ENCODE measurements at regions not wholly inside any gene's neighbourhood (a gene's known extent, or its start where the extent isn't known, plus 50 kb on each side); places are given as distances from the start of the nearest gene placed in this dataset.

DNA sequence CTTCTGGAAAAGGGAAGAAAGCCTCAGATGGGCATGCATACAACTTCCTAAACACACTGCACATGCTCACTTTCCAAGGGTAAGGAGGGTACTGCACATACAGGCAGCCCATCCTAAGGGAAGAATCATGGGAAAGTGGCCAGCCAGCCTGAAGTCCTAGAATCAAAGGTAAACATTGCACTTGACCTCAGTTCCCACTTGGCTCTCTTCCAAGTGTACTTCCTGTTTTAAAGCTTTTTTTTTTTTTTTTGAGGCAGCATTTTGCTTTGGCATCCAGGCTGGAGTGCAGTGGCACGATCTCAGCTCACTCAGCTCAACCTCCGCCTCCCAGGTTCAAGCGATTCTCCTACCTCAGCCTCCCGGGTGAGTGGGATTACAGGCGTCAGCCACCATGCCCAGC lies 225.3 kb upstream of the EPHA7 start:
- TF ChIP-seq POLR2A (IDR thresholded peaks at IDR 0.05): no peak
- TF ChIP-seq, protein P1, sequence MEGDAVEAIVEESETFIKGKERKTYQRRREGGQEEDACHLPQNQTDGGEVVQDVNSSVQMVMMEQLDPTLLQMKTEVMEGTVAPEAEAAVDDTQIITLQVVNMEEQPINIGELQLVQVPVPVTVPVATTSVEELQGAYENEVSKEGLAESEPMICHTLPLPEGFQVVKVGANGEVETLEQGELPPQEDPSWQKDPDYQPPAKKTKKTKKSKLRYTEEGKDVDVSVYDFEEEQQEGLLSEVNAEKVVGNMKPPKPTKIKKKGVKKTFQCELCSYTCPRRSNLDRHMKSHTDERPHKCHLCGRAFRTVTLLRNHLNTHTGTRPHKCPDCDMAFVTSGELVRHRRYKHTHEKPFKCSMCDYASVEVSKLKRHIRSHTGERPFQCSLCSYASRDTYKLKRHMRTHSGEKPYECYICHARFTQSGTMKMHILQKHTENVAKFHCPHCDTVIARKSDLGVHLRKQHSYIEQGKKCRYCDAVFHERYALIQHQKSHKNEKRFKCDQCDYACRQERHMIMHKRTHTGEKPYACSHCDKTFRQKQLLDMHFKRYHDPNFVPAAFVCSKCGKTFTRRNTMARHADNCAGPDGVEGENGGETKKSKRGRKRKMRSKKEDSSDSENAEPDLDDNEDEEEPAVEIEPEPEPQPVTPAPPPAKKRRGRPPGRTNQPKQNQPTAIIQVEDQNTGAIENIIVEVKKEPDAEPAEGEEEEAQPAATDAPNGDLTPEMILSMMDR (IDR thresholded peaks at IDR 0.05): no peak

Data from right lobe of liver (tissue), 4 donors.